Skeletal muscle tissue (tissue), 3 donors: ENCODE measurements at regions not wholly inside any gene's neighbourhood (a gene's known extent, or its start where the extent isn't known, plus 50 kb on each side); places are given as distances from the start of the nearest gene placed in this dataset.

Source experiments
- H3K27ac ChIP-seq: one replicate; pipeline ENCODE4 v1.7.0; 2013; ENCODE audit warnings: mild to moderate bottlenecking, low read depth, low read length, inconsistent platforms
- H3K27me3 ChIP-seq, 3 donors: one replicate each; pipeline ENCODE4 v1.7.0; 2013; ENCODE audit warnings: low read length in 3 of 3; ENCODE audit not compliant: control insufficient read depth in 3 of 3, insufficient read depth in 3 of 3
- H3K36me3 ChIP-seq, 3 donors: one replicate each; pipeline ENCODE4 v1.7.0; 2013; ENCODE audit warnings: low read length in 3 of 3; ENCODE audit not compliant: control insufficient read depth in 3 of 3, insufficient read depth in 3 of 3
- H3K4me1 ChIP-seq, 3 donors: one replicate each; pipeline ENCODE4 v1.7.0; 2013; ENCODE audit warnings: low read length in 3 of 3, mild to moderate bottlenecking in 3 of 3; ENCODE audit not compliant: control insufficient read depth in 3 of 3, insufficient read depth in 3 of 3
- H3K4me3 ChIP-seq, 3 donors: one replicate each; pipeline ENCODE4 v1.7.0; 2013; ENCODE audit warnings: low read length in 3 of 3
- H3K9ac ChIP-seq, 3 donors: one replicate each; pipeline ENCODE4 v1.7.0; 2013; ENCODE audit warnings: low read length in 3 of 3, mild to moderate bottlenecking in 3 of 3, moderate library complexity in 2 of 3, low read depth in 1 of 3
- H3K9me3 ChIP-seq, 3 donors: one replicate each; pipeline ENCODE4 v1.7.0; 2013; ENCODE audit warnings: low read length in 3 of 3; ENCODE audit not compliant: control insufficient read depth in 3 of 3
- donor health status: Osteomylitis.

- no peak overlapping the region for H3K27ac ChIP-seq
- no peaks in the 10 kb centered on the region for H3K9me3 ChIP-seq
- no peaks in the 10 kb centered on the region for H3K4me1 ChIP-seq
- H3K36me3 ChIP-seq = no peaks in the 10 kb centered on the region
- no peaks in the 10 kb centered on the region for H3K27me3 ChIP-seq
- H3K9ac ChIP-seq = no peak overlapping the region
- H3K4me3 ChIP-seq = no peak overlapping the region
These were observed 211.2 kb upstream of the GLRA1 start for GRCh38 chr5:152135827-152136226.

GRCh38 chr5:152125661-152126205 is 201.1 kb upstream of the GLRA1 start:
- Histone ChIP-seq H3K4me3 (no peak overlapping the region), H3K36me3 (no peaks in the 10 kb centered on the region), H3K4me1 (no peaks in the 10 kb centered on the region), H3K9me3 (no peaks in the 10 kb centered on the region), H3K27me3 (no peaks in the 10 kb centered on the region), H3K27ac (no peak overlapping the region), H3K9ac (no peak overlapping the region)

GRCh38 chr5:152124409-152125041 is 199.9 kb upstream of the GLRA1 start:
- no peaks in the 10 kb centered on the region for H3K4me1 ChIP-seq

GRCh38 chr5:152118676-152119470 is 194.2 kb upstream of the GLRA1 start:
- H3K9ac ChIP-seq = no peak overlapping the region
- no peaks in the 10 kb centered on the region for H3K9me3 ChIP-seq
- no peaks in the 10 kb centered on the region for H3K27me3 ChIP-seq
- H3K4me1 ChIP-seq = peaks cover 0 to 6% (median 4%) of the 10 kb centered on the region in 3 donors
- H3K27ac ChIP-seq = no peak overlapping the region
- no peaks in the 10 kb centered on the region for H3K36me3 ChIP-seq
- H3K4me3 ChIP-seq = no peak overlapping the region

More at GRCh38 chr5:152124409-152125041, 199.9 kb upstream of the GLRA1 start:
- Histone ChIP-seq H3K9ac (no peak overlapping the region), H3K4me3 (no peak overlapping the region), H3K27me3 (no peaks in the 10 kb centered on the region), H3K27ac (no peak overlapping the region), H3K36me3 (no peaks in the 10 kb centered on the region), H3K9me3 (no peaks in the 10 kb centered on the region)

- Histone ChIP-seq H3K4me1 (peaks cover 0 to 6% (median 4%) of the 10 kb centered on the region in 3 donors), H3K36me3 (no peaks in the 10 kb centered on the region), H3K9ac (no peak overlapping the region), H3K9me3 (no peaks in the 10 kb centered on the region), H3K27ac (no peak overlapping the region), H3K27me3 (no peaks in the 10 kb centered on the region), H3K4me3 (no peak overlapping the region)
These were observed 192.3 kb upstream of the GLRA1 start for GRCh38 chr5:152116934-152117333.

- Histone ChIP-seq H3K9ac (no peak overlapping the region), H3K27me3 (no peaks in the 10 kb centered on the region), H3K27ac (no peak overlapping the region), H3K36me3 (no peaks in the 10 kb centered on the region), H3K4me3 (no peak overlapping the region), H3K4me1 (no peaks in the 10 kb centered on the region), H3K9me3 (no peaks in the 10 kb centered on the region)
These were observed 188.8 kb upstream of the GLRA1 start for GRCh38 chr5:152113401-152113800.

- no peaks in the 10 kb centered on the region for H3K9me3 ChIP-seq
- no peak overlapping the region for H3K4me3 ChIP-seq
- H3K4me1 ChIP-seq = no peaks in the 10 kb centered on the region
- H3K9ac ChIP-seq = no peak overlapping the region
- no peaks in the 10 kb centered on the region for H3K27me3 ChIP-seq
- no peak overlapping the region for H3K27ac ChIP-seq
- H3K36me3 ChIP-seq = no peaks in the 10 kb centered on the region
These were observed 182.6 kb upstream of the GLRA1 start for GRCh38 chr5:152107220-152107619.

GRCh38 chr5:152106571-152106970 is 181.9 kb upstream of the GLRA1 start:
- H3K27me3 ChIP-seq = no peaks in the 10 kb centered on the region
- no peaks in the 10 kb centered on the region for H3K9me3 ChIP-seq
- no peaks in the 10 kb centered on the region for H3K36me3 ChIP-seq

GRCh38 chr5:152105085-152105484 is 180.4 kb upstream of the GLRA1 start:
- Histone ChIP-seq H3K27ac (no peak overlapping the region), H3K9ac (no peak overlapping the region), H3K4me3 (no peak overlapping the region), H3K9me3 (no peaks in the 10 kb centered on the region), H3K36me3 (no peaks in the 10 kb centered on the region), H3K4me1 (no peaks in the 10 kb centered on the region), H3K27me3 (no peaks in the 10 kb centered on the region)

More at GRCh38 chr5:152106571-152106970, 181.9 kb upstream of the GLRA1 start:
- Histone ChIP-seq H3K4me3 (no peak overlapping the region), H3K27ac (no peak overlapping the region), H3K4me1 (no peaks in the 10 kb centered on the region), H3K9ac (no peak overlapping the region)

- no peaks in the 10 kb centered on the region for H3K36me3 ChIP-seq
- no peak overlapping the region for H3K4me3 ChIP-seq
- H3K27me3 ChIP-seq = no peaks in the 10 kb centered on the region
- no peak overlapping the region for H3K27ac ChIP-seq
- H3K9me3 ChIP-seq = no peaks in the 10 kb centered on the region
- H3K9ac ChIP-seq = no peak overlapping the region
- H3K4me1 ChIP-seq = no peaks in the 10 kb centered on the region
These were observed 179.6 kb upstream of the GLRA1 start for GRCh38 chr5:152104211-152104610.
